Skeletal muscle satellite cell (primary cell): ENCODE measurements at regions not wholly inside any gene's neighbourhood (a gene's known extent, or its start where the extent isn't known, plus 50 kb on each side); places are given as distances from the start of the nearest gene placed in this dataset.

Source experiments
- H3K27me3 ChIP-seq: 2 replicates; pipeline ENCODE4 v1.7.0; 2013; ENCODE audit warnings: low read length; ENCODE audit not compliant: control insufficient read depth, insufficient read depth
- H3K36me3 ChIP-seq: 2 replicates; pipeline ENCODE4 v1.7.0; 2013; ENCODE audit warnings: mild to moderate bottlenecking, control low read depth, low read length; ENCODE audit not compliant: insufficient read depth
- H3K4me1 ChIP-seq: 2 replicates; pipeline ENCODE4 v1.7.0; 2013; ENCODE audit warnings: low read length; ENCODE audit not compliant: control insufficient read depth, insufficient read depth
- H3K4me2 ChIP-seq: 2 replicates; pipeline ENCODE4 v1.7.0; 2013; ENCODE audit warnings: mild to moderate bottlenecking, low read length
- H3K4me3 ChIP-seq: 2 replicates; pipeline ENCODE4 v1.7.0; 2013; ENCODE audit warnings: low read length
- H3K9ac ChIP-seq: 2 replicates; pipeline ENCODE4 v1.7.0; 2013; ENCODE audit warnings: mild to moderate bottlenecking, low read depth, low read length, moderate library complexity
- H3K9me3 ChIP-seq: replicated peaks from 2 replicates; pipeline ENCODE4 v1.7.0; 2013; ENCODE audit warnings: mild to moderate bottlenecking, control low read depth, low read length

DNA sequence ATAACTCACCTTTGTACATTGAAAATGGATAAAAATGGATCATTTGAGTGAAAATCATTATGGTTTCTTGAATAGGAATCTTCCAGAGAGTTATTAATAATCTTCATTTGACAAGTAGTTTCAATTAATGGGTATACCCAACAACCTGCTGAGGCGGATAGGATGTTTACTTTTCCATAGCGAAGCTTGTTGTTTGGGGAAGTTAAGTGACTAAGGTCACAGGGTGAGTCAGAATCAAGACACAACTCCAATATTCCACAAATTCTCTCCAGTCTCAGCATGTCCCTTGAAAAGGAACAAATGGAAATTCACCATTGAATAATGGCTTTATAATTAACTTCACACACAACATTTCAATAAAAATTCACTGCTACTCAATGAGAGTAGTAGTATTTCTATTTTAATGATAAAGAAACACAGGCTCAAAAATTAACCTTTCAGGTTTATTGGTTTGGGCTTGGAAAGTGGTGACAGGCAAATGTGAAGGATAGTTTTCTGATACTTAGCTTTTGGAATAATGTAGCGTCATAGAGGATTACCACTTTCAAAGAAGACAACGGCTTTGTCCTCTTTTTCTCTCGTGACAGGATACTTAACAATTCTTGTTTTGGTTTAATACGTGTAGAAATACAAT, 211.3 kb downstream of the GPD2 start:
- Histone ChIP-seq H3K4me1 (no peaks in the 10 kb centered on the region), H3K4me3 (no peak overlapping the region), H3K27me3 (no peaks in the 10 kb centered on the region), H3K4me2 (no peak overlapping the region), H3K36me3 (no peaks in the 10 kb centered on the region), H3K9me3 (no peaks in the 10 kb centered on the region), H3K9ac (no peak overlapping the region)

- Histone ChIP-seq H3K9ac (no peak overlapping the region), H3K4me1 (no peaks in the 10 kb centered on the region), H3K27me3 (no peaks in the 10 kb centered on the region), H3K4me2 (no peak overlapping the region), H3K4me3 (no peak overlapping the region), H3K36me3 (no peaks in the 10 kb centered on the region), H3K9me3 (no peaks in the 10 kb centered on the region)
Observed at GRCh38 chr2:156648522-156648921, 212.3 kb downstream of the GPD2 start.

GRCh38 chr2:156649596-156649995, 213.4 kb downstream of the GPD2 start:
- no peaks in the 10 kb centered on the region for H3K4me1 ChIP-seq
- no peaks in the 10 kb centered on the region for H3K27me3 ChIP-seq
- H3K9me3 ChIP-seq = no peaks in the 10 kb centered on the region
- H3K36me3 ChIP-seq = no peaks in the 10 kb centered on the region
- H3K4me2 ChIP-seq = no peak overlapping the region
- H3K9ac ChIP-seq = no peak overlapping the region
- no peak overlapping the region for H3K4me3 ChIP-seq

DNA sequence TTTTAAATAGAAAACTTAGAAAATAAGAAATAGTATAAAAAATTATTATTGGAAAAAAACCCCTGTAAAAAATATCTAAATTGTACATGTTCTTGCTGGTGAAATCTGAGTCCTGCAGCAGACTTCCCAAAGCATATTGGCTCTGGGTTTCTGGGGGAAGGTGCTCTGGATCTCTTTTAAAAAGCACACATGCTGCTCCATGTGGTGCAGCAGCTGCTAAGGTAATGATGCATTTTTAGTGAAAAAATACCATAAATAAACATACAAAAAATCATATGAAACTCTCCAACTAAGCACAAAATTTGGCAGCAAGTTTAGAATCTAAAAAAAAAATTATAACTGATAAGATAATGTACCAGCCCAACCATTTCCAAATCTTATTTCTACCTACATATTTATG, 216.5 kb downstream of the GPD2 start:
- Histone ChIP-seq H3K36me3 (no peaks in the 10 kb centered on the region), H3K4me1 (no peaks in the 10 kb centered on the region), H3K9me3 (no peaks in the 10 kb centered on the region), H3K4me2 (no peak overlapping the region), H3K27me3 (no peaks in the 10 kb centered on the region), H3K9ac (no peak overlapping the region), H3K4me3 (no peak overlapping the region)

GRCh38 chr2:156653675-156654074, 217.5 kb downstream of the GPD2 start:
- no peak overlapping the region for H3K4me2 ChIP-seq
- H3K27me3 ChIP-seq = no peaks in the 10 kb centered on the region
- no peak overlapping the region for H3K4me3 ChIP-seq
- no peaks in the 10 kb centered on the region for H3K4me1 ChIP-seq
- H3K9me3 ChIP-seq = no peaks in the 10 kb centered on the region
- H3K36me3 ChIP-seq = no peaks in the 10 kb centered on the region
- no peak overlapping the region for H3K9ac ChIP-seq

GRCh38 chr2:156657809-156658208, 221.6 kb downstream of the GPD2 start:
- Histone ChIP-seq H3K9ac (no peak overlapping the region), H3K36me3 (no peaks in the 10 kb centered on the region), H3K4me1 (no peaks in the 10 kb centered on the region), H3K9me3 (no peaks in the 10 kb centered on the region), H3K4me2 (no peak overlapping the region), H3K27me3 (no peaks in the 10 kb centered on the region), H3K4me3 (no peak overlapping the region)

DNA sequence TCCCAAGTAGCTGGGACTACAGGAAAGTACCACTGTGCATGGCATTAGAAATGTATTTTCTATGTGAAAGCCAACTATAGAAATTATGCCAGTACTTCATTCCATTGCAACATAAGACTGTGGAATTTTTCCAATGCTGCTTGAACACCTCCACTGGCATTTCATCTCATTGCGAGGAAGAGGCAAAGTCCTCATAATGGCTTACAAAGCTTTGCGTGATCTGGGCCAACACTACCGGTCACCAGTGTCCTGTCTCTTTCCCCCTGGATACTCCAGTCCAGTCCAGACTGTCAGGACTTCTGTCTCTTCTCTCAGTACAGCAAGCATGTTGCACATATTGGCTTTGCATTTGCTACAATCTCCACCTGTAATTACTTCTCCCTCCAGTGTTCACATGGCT, 223.5 kb downstream of the GPD2 start:
- Histone ChIP-seq H3K4me1 (no peaks in the 10 kb centered on the region), H3K4me2 (no peak overlapping the region), H3K36me3 (no peaks in the 10 kb centered on the region), H3K9ac (no peak overlapping the region), H3K4me3 (no peak overlapping the region), H3K9me3 (no peaks in the 10 kb centered on the region), H3K27me3 (no peaks in the 10 kb centered on the region)

GRCh38 chr2:156663757-156664409, 227.7 kb downstream of the GPD2 start:
- no peaks in the 10 kb centered on the region for H3K9me3 ChIP-seq
- H3K9ac ChIP-seq = no peak overlapping the region
- no peaks in the 10 kb centered on the region for H3K36me3 ChIP-seq
- no peak overlapping the region for H3K4me2 ChIP-seq
- H3K4me1 ChIP-seq = no peaks in the 10 kb centered on the region
- H3K4me3 ChIP-seq = no peak overlapping the region
- H3K27me3 ChIP-seq = no peaks in the 10 kb centered on the region

DNA sequence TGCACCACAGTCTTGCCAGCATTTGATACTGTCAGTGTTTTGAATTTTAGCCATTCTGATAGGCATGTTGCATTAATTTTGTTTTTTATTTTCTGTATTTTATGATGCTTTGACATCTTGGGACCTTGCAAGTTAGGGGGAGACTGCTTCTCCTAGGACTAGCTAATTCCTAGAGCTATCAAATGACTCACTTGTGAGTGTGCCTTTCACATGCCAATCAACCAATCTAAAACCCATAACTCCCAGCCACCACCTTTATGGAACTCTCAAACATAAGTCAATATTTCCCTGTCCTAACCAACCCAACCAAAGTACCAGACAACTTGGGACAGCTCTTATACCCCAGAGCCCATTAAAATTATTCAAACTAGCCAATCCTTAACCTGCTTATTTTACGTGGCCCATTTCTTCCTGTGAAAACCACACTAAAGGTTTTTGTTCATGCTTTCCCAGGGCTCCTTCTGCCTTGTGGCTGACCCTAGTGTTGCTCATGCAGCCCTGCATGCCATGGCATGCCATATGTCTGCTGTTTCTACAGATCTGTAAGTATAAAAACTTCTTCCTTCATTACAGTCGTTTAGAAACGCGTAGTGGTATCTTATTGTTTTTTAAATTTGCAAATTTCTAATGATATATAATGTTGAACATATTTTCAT, 230.1 kb downstream of the GPD2 start:
- Histone ChIP-seq H3K4me1 (no peaks in the 10 kb centered on the region), H3K9me3 (no peaks in the 10 kb centered on the region), H3K4me3 (no peak overlapping the region), H3K9ac (no peak overlapping the region), H3K36me3 (no peaks in the 10 kb centered on the region), H3K4me2 (no peak overlapping the region), H3K27me3 (no peaks in the 10 kb centered on the region)

DNA sequence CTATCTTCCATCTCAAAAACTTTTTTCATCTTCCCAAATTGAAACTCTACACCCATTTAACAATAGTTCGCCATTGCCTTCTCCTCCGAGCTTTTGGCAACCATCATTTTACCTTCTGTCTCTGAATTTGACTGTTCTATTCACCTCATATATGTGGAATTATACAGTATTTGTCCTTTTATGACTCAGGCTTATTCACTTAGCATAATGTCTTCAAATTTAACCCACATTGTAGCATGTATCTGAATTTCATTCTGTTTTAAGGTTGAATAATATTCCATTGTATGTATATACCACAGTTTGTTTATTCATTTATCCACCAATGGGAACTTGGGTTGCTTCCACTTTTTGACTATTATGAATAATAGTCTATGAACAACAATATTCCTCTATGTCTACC, 233.9 kb downstream of the GPD2 start:
- Histone ChIP-seq H3K4me2 (no peak overlapping the region), H3K36me3 (no peaks in the 10 kb centered on the region), H3K4me1 (no peaks in the 10 kb centered on the region), H3K9ac (no peak overlapping the region), H3K4me3 (no peak overlapping the region), H3K27me3 (no peaks in the 10 kb centered on the region), H3K9me3 (no peaks in the 10 kb centered on the region)

DNA sequence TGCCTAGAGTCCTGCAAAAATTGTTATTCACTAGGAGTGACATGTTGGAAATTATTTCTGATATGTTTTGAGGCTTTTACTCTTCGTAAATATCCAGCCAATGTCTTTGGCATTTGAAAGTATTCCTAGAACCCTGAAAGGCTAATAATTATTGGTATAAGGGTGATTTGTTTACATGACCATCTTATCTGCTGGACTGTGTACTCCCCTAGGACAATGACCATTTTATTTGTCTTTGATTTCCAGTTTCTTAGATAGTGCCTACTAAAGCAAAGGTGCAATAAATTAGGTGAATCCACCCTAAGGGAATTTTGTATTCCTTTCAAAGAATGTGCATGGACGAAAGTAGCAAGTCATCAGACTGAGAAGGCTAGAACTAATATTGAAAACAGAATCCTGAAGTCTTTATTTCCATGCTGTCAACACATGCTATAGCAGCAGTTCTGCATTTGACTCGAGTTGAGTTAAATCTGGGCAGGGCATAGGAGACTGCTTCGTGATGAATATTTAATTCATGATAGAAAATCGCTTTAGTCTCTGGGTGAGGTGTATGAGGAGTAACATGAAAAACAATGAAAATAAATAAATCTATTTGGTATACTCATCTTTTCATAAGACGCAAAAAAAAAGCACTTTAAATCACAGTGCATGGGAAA, 235.7 kb downstream of the GPD2 start:
- Histone ChIP-seq H3K4me3 (no peak overlapping the region), H3K9me3 (no peaks in the 10 kb centered on the region), H3K4me2 (no peak overlapping the region), H3K4me1 (no peaks in the 10 kb centered on the region), H3K36me3 (no peaks in the 10 kb centered on the region), H3K27me3 (no peaks in the 10 kb centered on the region), H3K9ac (no peak overlapping the region)
